Activated CD4-positive, alpha-beta memory T cell treated with anti-CD3 and anti-CD28 coated beads, Interleukin-2, amount 10 ng/mL, durations not matched to agents 7 days and 5 days (primary cell): ENCODE measurements at regions not wholly inside any gene's neighbourhood (a gene's known extent, or its start where the extent isn't known, plus 50 kb on each side); places are given as distances from the start of the nearest gene placed in this dataset.

Source experiments
- CTCF ChIA-PET: fragments of 350-600 bp; sonication (Branson Sonifier 250); formaldehyde crosslinking; loops from one replicate; lab custom pipeline; 2021; ENCODE audit warnings: antibody characterized with exemption, inconsistent platforms; lab: Charles Lee
- POLR2A ChIA-PET: fragments of 350-600 bp; sonication (Branson Sonifier 250); formaldehyde crosslinking; loops from one replicate; lab custom pipeline; 2021; ENCODE audit warnings: antibody characterized with exemption; lab: Charles Lee
- DNase-seq: peaks from one replicate; pipeline ENCODE4 v3.0.0-alpha.2; 2020
- H3K27ac Mint-ChIP-seq: one replicate; pipeline ENCODE4 v1.8.0; 2021; ENCODE audit warnings: mild to moderate bottlenecking, mixed read lengths
- H3K27me3 Mint-ChIP-seq: one replicate; pipeline ENCODE4 v1.8.0; 2021; ENCODE audit warnings: mixed read lengths
- H3K36me3 Mint-ChIP-seq: one replicate; pipeline ENCODE4 v1.8.0; 2021; ENCODE audit warnings: low read depth, mixed read lengths
- H3K4me1 Mint-ChIP-seq: one replicate; pipeline ENCODE4 v1.8.0; 2021; ENCODE audit warnings: mixed read lengths
- H3K4me3 Mint-ChIP-seq: one replicate; pipeline ENCODE4 v1.8.0; 2021; ENCODE audit warnings: mild to moderate bottlenecking, mixed read lengths
- H3K9me3 Mint-ChIP-seq: one replicate; pipeline ENCODE4 v1.8.0; 2021; ENCODE audit warnings: mixed read lengths

DNA sequence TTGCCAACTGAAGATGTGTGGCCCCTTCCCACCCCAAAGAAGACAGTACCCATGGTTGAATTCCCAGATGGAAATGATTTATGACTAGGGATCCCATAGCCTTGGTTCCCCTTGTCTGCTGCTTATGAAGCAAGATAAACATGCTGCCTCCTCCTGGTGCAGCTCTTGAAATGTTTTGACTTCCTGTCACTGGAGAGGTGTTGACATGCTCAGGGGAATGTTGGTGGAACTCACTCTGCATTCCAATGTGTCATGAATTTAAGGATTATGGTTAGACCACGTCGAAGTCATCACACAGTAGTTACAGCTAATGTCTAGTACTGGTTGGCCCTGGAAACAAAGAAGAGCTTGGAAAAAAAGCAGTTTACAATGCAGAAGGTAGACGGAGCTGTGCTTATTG is 69.0 kb upstream of the FAM110C start:
- POLR2A ChIA-PET, result no interaction called here
- no peak for DNase-seq
- Mint-ChIP-seq H3K4me1 (no peaks in the 10 kb centered on the region), H3K4me3 (no peak overlapping the region), H3K27ac (no peak overlapping the region), H3K9me3 (no peaks in the 10 kb centered on the region), H3K27me3 (peaks cover 5% of the 10 kb centered on the region), H3K36me3 (no peaks in the 10 kb centered on the region)
- CTCF ChIA-PET, result no interaction called here

DNA sequence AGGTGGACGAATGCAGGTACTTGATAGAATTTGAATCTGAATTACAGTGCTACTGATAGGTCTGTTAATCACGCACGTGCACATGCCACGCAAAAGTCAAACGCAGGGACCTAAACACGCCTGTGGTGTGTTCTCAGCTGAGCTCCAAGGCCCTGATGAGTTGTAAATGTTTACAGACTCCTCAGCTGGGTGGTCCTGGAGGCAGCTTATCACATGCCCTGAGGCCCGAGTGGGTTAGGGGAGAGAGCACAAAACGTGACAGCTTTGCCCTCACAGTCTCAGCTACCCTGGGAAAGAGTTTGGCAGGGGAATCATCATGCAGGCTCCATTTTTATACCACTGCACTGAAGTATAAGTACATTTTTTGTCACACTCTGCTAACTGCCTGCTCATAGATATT is 68.3 kb upstream of the FAM110C start:
- POLR2A ChIA-PET, result no interaction called here
- no peak overlapping the region for H3K27ac Mint-ChIP-seq

DNA sequence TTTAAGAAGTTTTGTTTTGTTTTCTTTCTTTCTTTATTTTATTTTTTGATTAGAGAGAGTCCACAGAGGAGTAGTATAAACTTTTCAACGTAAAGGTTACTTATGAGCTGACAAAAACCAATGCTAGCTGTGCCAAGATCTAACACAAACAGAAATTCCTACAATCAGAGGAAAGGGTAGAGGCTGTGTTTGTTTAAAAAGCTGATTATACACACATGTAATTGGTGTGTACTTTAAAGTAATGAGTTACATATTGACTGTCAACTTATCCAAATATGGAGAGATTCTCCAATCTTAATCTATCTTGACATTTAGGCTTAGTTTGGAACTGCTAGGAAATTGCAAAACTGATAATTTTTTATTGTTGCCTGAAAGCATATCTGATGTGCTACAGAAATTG is 63.7 kb upstream of the FAM110C start:
- DNase-seq, result no peak
- Mint-ChIP-seq H3K27ac (no peak overlapping the region), H3K9me3 (peaks cover 8% of the 10 kb centered on the region), H3K4me1 (no peaks in the 10 kb centered on the region), H3K27me3 (peaks cover 9% of the 10 kb centered on the region), H3K36me3 (no peaks in the 10 kb centered on the region), H3K4me3 (no peak overlapping the region)
- ChIA-PET CTCF (no interaction called here), POLR2A (no interaction called here)

More for the DNA sequence above, 68.3 kb upstream of the FAM110C start:
- CTCF ChIA-PET, result no interaction called here
- no peaks in the 10 kb centered on the region for H3K4me1 Mint-ChIP-seq
- no peaks in the 10 kb centered on the region for H3K9me3 Mint-ChIP-seq
- H3K27me3 Mint-ChIP-seq, result peaks cover 6% of the 10 kb centered on the region
- H3K4me3 Mint-ChIP-seq, result no peak overlapping the region
- H3K36me3 Mint-ChIP-seq, result no peaks in the 10 kb centered on the region
- no peak for DNase-seq

DNA sequence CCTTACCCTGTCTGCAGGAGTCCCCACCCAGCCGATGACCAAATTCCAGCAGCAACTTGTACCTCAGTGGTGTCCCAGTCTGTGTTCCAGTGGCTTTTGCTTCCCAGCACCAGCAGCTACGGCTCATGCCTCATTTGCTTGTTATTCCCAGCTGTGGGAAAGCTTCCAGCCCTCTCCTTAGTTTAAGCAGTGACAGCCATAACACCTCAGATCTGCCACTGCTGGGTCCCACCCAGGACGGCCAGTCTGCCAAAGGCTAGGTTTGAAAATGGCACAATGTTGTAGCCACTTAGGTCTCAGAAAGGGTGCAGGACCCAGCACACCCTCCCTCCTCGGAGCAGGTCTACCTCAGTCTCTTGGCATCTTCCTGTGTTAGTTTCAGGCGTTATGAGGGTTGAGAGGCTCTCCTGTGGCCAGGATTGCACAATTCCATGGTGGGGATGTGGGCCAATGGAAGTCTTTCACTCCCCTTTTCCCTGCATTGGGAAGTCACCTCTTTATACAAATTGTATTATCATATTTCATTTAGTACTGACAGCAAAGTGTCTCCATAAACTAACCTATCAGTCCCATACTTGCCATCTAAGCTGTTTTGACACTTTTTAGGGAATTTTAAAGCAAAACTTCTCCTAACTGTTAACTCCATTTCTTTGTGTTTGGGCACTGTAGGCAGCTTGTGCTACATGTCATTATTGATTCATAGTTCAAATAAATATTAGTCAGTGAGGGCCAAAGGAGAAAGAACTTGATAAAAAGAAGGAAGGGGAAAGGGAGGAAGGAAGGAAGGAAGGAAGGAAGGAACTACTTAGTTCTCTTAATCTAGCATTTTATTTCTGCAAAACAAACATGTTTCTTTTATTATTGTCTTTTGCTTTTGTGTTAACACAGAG is 62.9 kb upstream of the FAM110C start:
- ChIA-PET POLR2A (no interaction called here), CTCF (no interaction called here)
- H3K4me1 Mint-ChIP-seq, result no peaks in the 10 kb centered on the region
- DNase-seq, result no peak
- no peak overlapping the region for H3K4me3 Mint-ChIP-seq
- H3K27ac Mint-ChIP-seq, result no peak overlapping the region
- H3K27me3 Mint-ChIP-seq, result peaks cover 14% of the 10 kb centered on the region
- H3K36me3 Mint-ChIP-seq, result no peaks in the 10 kb centered on the region
- H3K9me3 Mint-ChIP-seq, result peaks cover 8% of the 10 kb centered on the region

DNA sequence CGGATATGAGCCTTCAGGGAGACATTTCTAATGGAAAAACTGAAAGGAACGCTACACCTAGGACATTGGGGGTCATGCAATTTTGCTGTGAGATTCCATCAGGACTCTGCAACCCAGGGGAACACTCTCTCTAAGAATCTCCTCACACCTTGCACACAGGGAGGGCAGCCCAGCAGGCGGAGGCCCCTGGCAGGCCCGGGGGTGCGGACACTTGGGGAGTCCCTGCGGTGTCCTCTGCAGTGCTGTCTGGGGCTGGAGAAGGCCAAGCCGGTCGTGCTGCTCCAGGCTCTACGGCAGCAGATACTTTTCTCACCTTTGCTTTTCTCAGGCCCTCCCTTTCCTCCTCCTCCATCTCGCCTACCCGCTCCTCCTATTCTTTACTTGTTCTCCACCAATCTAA is 54.7 kb upstream of the FAM110C start:
- POLR2A ChIA-PET, result no interaction called here
- Mint-ChIP-seq H3K4me3 (no peak overlapping the region), H3K27ac (no peak overlapping the region), H3K36me3 (no peaks in the 10 kb centered on the region), H3K27me3 (peaks cover 8% of the 10 kb centered on the region), H3K9me3 (peaks cover 5% of the 10 kb centered on the region), H3K4me1 (no peaks in the 10 kb centered on the region)
- no peak for DNase-seq
- CTCF ChIA-PET, result no interaction called here
